ENCODE measurements at regions not wholly inside any gene's neighbourhood (a gene's known extent, or its start where the extent isn't known, plus 50 kb on each side); places are given as distances from the start of the nearest gene placed in this dataset.

DNA sequence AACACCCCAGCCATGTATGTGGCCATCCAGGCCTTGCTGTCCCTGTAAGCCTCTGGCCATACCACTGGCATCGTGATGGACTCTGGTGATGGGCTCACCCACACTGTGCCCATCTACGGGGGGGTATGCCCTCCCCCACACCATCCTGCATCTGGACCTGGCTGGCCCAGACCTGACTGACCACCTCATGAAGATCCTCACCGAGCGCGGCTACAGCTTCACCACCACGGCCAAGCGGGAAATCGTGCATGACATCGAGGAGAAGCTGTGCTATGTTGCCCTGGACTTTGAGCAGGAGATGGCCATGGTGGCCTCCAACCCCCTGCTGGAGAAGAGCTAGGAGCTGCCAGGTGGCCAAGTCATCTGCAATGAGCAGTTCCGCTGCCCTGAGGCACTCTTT, 80.4 kb upstream of the ZCCHC2 start:
- Mint-ChIP-seq H3K9me3 (no peaks in the 10 kb centered on the region), H3K36me3 (ENCODE audit: low read depth) (no peaks in the 10 kb centered on the region), H3K4me3 (no peak overlapping the region), H3K27ac (no peak overlapping the region), H3K4me1 (ENCODE audit: low read depth) (peaks cover 15% of the 10 kb centered on the region), H3K27me3 (ENCODE audit: insufficient read depth) (peaks cover 46% of the 10 kb centered on the region)
- TF ChIP-seq, protein P1, sequence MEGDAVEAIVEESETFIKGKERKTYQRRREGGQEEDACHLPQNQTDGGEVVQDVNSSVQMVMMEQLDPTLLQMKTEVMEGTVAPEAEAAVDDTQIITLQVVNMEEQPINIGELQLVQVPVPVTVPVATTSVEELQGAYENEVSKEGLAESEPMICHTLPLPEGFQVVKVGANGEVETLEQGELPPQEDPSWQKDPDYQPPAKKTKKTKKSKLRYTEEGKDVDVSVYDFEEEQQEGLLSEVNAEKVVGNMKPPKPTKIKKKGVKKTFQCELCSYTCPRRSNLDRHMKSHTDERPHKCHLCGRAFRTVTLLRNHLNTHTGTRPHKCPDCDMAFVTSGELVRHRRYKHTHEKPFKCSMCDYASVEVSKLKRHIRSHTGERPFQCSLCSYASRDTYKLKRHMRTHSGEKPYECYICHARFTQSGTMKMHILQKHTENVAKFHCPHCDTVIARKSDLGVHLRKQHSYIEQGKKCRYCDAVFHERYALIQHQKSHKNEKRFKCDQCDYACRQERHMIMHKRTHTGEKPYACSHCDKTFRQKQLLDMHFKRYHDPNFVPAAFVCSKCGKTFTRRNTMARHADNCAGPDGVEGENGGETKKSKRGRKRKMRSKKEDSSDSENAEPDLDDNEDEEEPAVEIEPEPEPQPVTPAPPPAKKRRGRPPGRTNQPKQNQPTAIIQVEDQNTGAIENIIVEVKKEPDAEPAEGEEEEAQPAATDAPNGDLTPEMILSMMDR (IDR thresholded peaks at IDR 0.05) = no peak
- no peak for DNase-seq

DNA sequence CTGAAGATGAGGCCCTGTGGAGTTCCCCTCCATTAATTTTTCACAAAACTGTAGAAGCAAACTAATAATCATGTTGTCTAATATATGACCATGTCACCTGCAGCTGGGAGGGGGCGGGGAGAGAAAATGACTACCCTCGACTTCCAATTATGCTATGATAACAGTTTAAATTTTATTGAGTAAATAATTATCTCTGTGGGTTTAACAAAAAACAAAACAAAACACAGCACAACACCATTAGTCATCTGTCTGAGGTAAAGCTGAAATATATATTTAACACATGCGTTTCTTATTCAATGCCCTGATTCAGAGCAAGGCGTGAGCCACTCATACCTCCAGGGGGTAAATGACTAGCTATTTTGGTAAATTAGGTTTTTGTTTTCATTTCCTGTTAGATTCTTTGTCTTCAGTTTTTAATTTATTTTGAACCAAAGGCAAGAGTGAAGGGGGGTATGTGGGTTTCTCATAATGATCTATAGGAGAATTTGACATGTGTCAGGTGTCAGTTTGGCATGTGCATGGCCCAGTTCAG, 77.4 kb upstream of the ZCCHC2 start:
- no peaks in the 10 kb centered on the region for H3K9me3 Mint-ChIP-seq
- no peaks in the 10 kb centered on the region for H3K36me3 Mint-ChIP-seq (ENCODE audit: low read depth)
- H3K27ac Mint-ChIP-seq = no peak overlapping the region
- H3K4me1 Mint-ChIP-seq (ENCODE audit: low read depth) = peaks cover 13% of the 10 kb centered on the region
- TF ChIP-seq, protein P1 (IDR thresholded peaks at IDR 0.05) = no peak
- peaks cover 45% of the 10 kb centered on the region for H3K27me3 Mint-ChIP-seq (ENCODE audit: insufficient read depth)
- H3K4me3 Mint-ChIP-seq = no peak overlapping the region
- DNase-seq = no peak

DNA sequence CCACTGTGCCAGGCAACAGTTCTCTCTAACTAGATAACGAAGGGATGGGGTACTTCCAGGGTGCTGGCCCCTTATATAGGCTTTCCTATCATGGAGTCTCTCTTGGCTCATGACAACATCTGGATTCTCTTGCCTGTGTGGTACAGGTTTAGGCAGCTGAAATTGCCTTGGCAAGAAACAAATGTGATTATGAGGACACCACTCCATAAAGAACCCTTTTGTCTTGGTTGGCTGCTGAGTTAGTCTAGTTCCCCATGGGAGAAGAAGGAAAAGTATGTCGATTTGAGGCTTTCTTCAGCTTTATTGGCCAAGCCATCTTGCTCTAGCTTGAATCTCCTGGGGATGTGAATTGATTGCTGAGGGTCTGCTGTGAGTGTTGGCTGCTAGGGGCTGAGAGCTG, 76.3 kb upstream of the ZCCHC2 start:
- TF ChIP-seq, protein P1 (IDR thresholded peaks at IDR 0.05) = no peak
- Mint-ChIP-seq H3K4me3 (no peak overlapping the region), H3K36me3 (ENCODE audit: low read depth) (no peaks in the 10 kb centered on the region), H3K27me3 (ENCODE audit: insufficient read depth) (peaks cover 45% of the 10 kb centered on the region), H3K9me3 (no peaks in the 10 kb centered on the region), H3K4me1 (ENCODE audit: low read depth) (peaks cover 23% of the 10 kb centered on the region), H3K27ac (no peak overlapping the region)
- no peak for DNase-seq

DNA sequence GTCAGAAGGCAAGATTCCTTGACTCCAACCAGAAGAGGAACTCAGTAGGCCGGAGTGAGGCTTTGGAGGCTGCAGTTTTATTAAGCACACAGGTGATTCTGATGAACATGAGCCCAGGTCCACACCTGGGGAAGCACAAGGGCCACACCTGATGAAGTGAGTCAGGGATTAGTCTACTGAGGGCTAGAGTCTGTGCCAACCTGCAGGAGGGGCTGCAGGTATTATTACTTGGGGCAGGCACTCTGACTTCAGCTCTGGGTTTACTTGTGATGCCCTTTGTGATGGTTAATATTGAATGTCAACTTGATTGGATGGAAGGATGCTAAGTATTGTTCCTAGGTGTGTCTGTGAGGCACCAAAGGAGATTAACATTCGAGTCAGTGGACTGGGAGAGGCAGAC, 75.2 kb upstream of the ZCCHC2 start:
- peaks cover 39% of the 10 kb centered on the region for H3K27me3 Mint-ChIP-seq (ENCODE audit: insufficient read depth)

DNA sequence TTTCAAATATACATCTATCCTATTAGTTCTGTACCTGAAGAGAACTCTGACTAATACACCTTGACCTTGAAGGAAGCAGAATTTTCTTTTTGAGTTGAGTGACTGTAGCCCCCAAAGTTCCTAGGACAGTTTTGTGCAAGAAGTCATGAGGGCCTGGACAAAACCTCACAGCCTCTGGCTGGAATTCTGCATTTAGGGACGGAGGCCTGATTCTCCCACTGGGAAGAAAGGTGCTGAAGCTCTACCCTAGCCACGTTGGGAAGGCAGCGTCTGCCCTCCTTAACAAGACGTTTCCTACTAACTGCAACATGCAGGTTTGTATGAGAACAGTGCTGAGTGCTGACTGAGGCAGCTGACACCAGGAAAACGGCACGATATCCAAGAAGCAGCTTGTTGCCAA, 74.4 kb upstream of the ZCCHC2 start:
- peaks cover 25% of the 10 kb centered on the region for H3K4me1 Mint-ChIP-seq (ENCODE audit: low read depth)

More for the DNA sequence above, 75.2 kb upstream of the ZCCHC2 start:
- Mint-ChIP-seq H3K36me3 (ENCODE audit: low read depth) (no peaks in the 10 kb centered on the region), H3K4me1 (ENCODE audit: low read depth) (peaks cover 25% of the 10 kb centered on the region), H3K27ac (no peak overlapping the region), H3K4me3 (no peak overlapping the region), H3K9me3 (no peaks in the 10 kb centered on the region)
- DNase-seq = no peak
- TF ChIP-seq, protein P1 (IDR thresholded peaks at IDR 0.05) = no peak

More for the DNA sequence above, 74.4 kb upstream of the ZCCHC2 start:
- peaks cover 39% of the 10 kb centered on the region for H3K27me3 Mint-ChIP-seq (ENCODE audit: insufficient read depth)
- H3K9me3 Mint-ChIP-seq = no peaks in the 10 kb centered on the region
- H3K36me3 Mint-ChIP-seq (ENCODE audit: low read depth) = no peaks in the 10 kb centered on the region
- DNase-seq = no peak
- H3K4me3 Mint-ChIP-seq = no peak overlapping the region
- no peak overlapping the region for H3K27ac Mint-ChIP-seq
- TF ChIP-seq, protein P1 (IDR thresholded peaks at IDR 0.05) = no peak

All from HFFc6 (cell line).